SIG-M5 treated with dmso at 0.1 percent for 504 hours (cell line): ENCODE measurements at regions not wholly inside any gene's neighbourhood (a gene's known extent, or its start where the extent isn't known, plus 50 kb on each side); places are given as distances from the start of the nearest gene placed in this dataset.
"Not testable (repeated sequence)": the region's sequence is repeated elsewhere in the genome, so short reads cannot be mapped to it uniquely, and the experiment has no call there.

Source experiments
- DNase-seq: peaks from one replicate; lab custom pipeline; 2025; ENCODE audit not compliant: unreplicated experiment; lab: John Stamatoyannopoulos, UW

GRCh38 chr4:1561286-1561990 is 122.7 kb downstream of the FAM53A start:
- no peak for DNase-seq

- no peak for DNase-seq
Observed at GRCh38 chr4:1559896-1560650, 124.0 kb downstream of the FAM53A start.

- no peak for DNase-seq
Observed at GRCh38 chr4:1558205-1558604, 125.9 kb downstream of the FAM53A start.

- DNase-seq = no peak
Observed at GRCh38 chr4:1557221-1557597, 126.9 kb downstream of the FAM53A start.

GRCh38 chr4:1556541-1557220 is 127.4 kb downstream of the FAM53A start:
- no peak for DNase-seq

GRCh38 chr4:1554876-1555265 is 129.2 kb downstream of the FAM53A start:
- no peak for DNase-seq

- no peak for DNase-seq
Observed at GRCh38 chr4:1554246-1554875, 129.8 kb downstream of the FAM53A start.

- no peak for DNase-seq
Observed at GRCh38 chr4:1553365-1553764, 130.7 kb downstream of the FAM53A start.

GRCh38 chr4:1552451-1552850 is 131.7 kb downstream of the FAM53A start:
- no peak for DNase-seq

GRCh38 chr4:1551211-1551610 is 132.9 kb downstream of the FAM53A start:
- no peak for DNase-seq

- no peak for DNase-seq
Observed at GRCh38 chr4:1550122-1551070, 133.7 kb downstream of the FAM53A start.

GRCh38 chr4:1549638-1550035 is 134.5 kb downstream of the FAM53A start:
- no peak for DNase-seq

- DNase-seq = not testable (repeated sequence)
Observed at GRCh38 chr4:1548827-1549637, 135.1 kb downstream of the FAM53A start.

GRCh38 chr4:1547856-1548826 is 136.0 kb downstream of the FAM53A start:
- DNase-seq = no peak

GRCh38 chr4:1547131-1547855 is 136.8 kb downstream of the FAM53A start:
- no peak for DNase-seq

- DNase-seq = no peak
Observed at GRCh38 chr4:1544861-1545281, 138.6 kb upstream of the NKX1-1 start.

GRCh38 chr4:1544435-1544834 is 138.2 kb upstream of the NKX1-1 start:
- DNase-seq = not testable (repeated sequence)

GRCh38 chr4:1543976-1544375 is 137.7 kb upstream of the NKX1-1 start:
- DNase-seq = no peak
